ENCODE measurements at regions not wholly inside any gene's neighbourhood (a gene's known extent, or its start where the extent isn't known, plus 50 kb on each side); places are given as distances from the start of the nearest gene placed in this dataset.

- no peak for DNase-seq (ENCODE audit: low read depth)
- TF ChIP-seq CTCF (IDR thresholded peaks at IDR 0.05; ENCODE audit: low read length, missing control alignments): no peak
- no peak overlapping the region for H3K4me3 ChIP-seq (replicated peaks; ENCODE audit: low read depth, low read length)
These were observed 213.0 kb downstream of the ATP23 start for GRCh38 chr12:58154359-58154758.

- H3K4me3 ChIP-seq (replicated peaks; ENCODE audit: low read depth, low read length): no peak overlapping the region
- DNase-seq (ENCODE audit: low read depth): no peak
- TF ChIP-seq CTCF (IDR thresholded peaks at IDR 0.05; ENCODE audit: low read length, missing control alignments): no peak
These were observed 215.3 kb downstream of the ATP23 start for GRCh38 chr12:58156697-58157096.

GRCh38 chr12:58159941-58160340 is 218.6 kb downstream of the ATP23 start:
- no peak for DNase-seq (ENCODE audit: low read depth)
- no peak overlapping the region for H3K4me3 ChIP-seq (replicated peaks; ENCODE audit: low read depth, low read length)

GRCh38 chr12:58161773-58162172 is 220.4 kb downstream of the ATP23 start:
- no peak for TF ChIP-seq CTCF (IDR thresholded peaks at IDR 0.05; ENCODE audit: low read length, missing control alignments)
- no peak for DNase-seq (ENCODE audit: low read depth)
- H3K4me3 ChIP-seq (replicated peaks; ENCODE audit: low read depth, low read length): no peak overlapping the region

More at GRCh38 chr12:58159941-58160340, 218.6 kb downstream of the ATP23 start:
- no peak for TF ChIP-seq CTCF (IDR thresholded peaks at IDR 0.05; ENCODE audit: low read length, missing control alignments)

GRCh38 chr12:58163021-58163420 is 221.7 kb downstream of the ATP23 start:
- no peak for TF ChIP-seq CTCF (IDR thresholded peaks at IDR 0.05; ENCODE audit: low read length, missing control alignments)
- no peak overlapping the region for H3K4me3 ChIP-seq (replicated peaks; ENCODE audit: low read depth, low read length)
- no peak for DNase-seq (ENCODE audit: low read depth)

- no peak overlapping the region for H3K4me3 ChIP-seq (replicated peaks; ENCODE audit: low read depth, low read length)
- no peak for DNase-seq (ENCODE audit: low read depth)
- no peak for TF ChIP-seq CTCF (IDR thresholded peaks at IDR 0.05; ENCODE audit: low read length, missing control alignments)
These were observed 225.3 kb downstream of the ATP23 start for GRCh38 chr12:58166643-58167042.

- no peak for TF ChIP-seq CTCF (IDR thresholded peaks at IDR 0.05; ENCODE audit: low read length, missing control alignments)
- no peak overlapping the region for H3K4me3 ChIP-seq (replicated peaks; ENCODE audit: low read depth, low read length)
- no peak for DNase-seq (ENCODE audit: low read depth)
These were observed 226.3 kb downstream of the ATP23 start for GRCh38 chr12:58167622-58168021.

All from fibroblast of pulmonary artery (primary cell).